Left ventricle myocardium inferior (tissue), 1 donor: ENCODE measurements at regions not wholly inside any gene's neighbourhood (a gene's known extent, or its start where the extent isn't known, plus 50 kb on each side); places are given as distances from the start of the nearest gene placed in this dataset.

Source experiments
- DNase-seq: peaks from one replicate; pipeline ENCODE4 v3.0.0-alpha.2; 2020
- H3K27ac ChIP-seq: fragments of 200-600 bp; replicated peaks from 2 replicates; pipeline ENCODE4 v1.8.0; 2021
- H3K27me3 ChIP-seq: fragments of 200-600 bp; 2 replicates; pipeline ENCODE4 v1.8.0; 2021; ENCODE audit warnings: low read depth
- H3K36me3 ChIP-seq: fragments of 200-600 bp; 2 replicates; pipeline ENCODE4 v1.8.0; 2021
- H3K4me1 ChIP-seq: fragments of 200-600 bp; 2 replicates; pipeline ENCODE4 v1.8.0; 2021
- H3K4me3 ChIP-seq: fragments of 200-600 bp; 2 replicates; pipeline ENCODE4 v1.8.0; 2021; ENCODE audit warnings: mild to moderate bottlenecking, moderate library complexity
- H3K9me3 ChIP-seq: fragments of 200-600 bp; replicated peaks from 2 replicates; pipeline ENCODE4 v1.8.0; 2021
- CTCF ChIP-seq: fragments of 200-600 bp; IDR thresholded peaks from 2 replicates; pipeline ENCODE4 v1.8.0; 2021; ENCODE audit warnings: antibody characterized with exemption, mild to moderate bottlenecking, borderline replicate concordance
- intact Hi-C: fragments of 100-400 bp; cut with micrococcal nuclease; formaldehyde crosslinking; loops from one replicate; pipeline ENCODE4 v1.11.0; 2022
- donor health status: DM: no; HTN: yes; CAD: no; lungs with severe emphysema.

- no peaks in the 10 kb centered on the region for H3K36me3 ChIP-seq
- no peak overlapping the region for H3K4me3 ChIP-seq
- no peak for TF ChIP-seq CTCF
- peaks cover 6% of the 10 kb centered on the region for H3K4me1 ChIP-seq
- intact Hi-C loops: no loop called here
- no peaks in the 10 kb centered on the region for H3K9me3 ChIP-seq
- no peak overlapping the region for H3K27ac ChIP-seq
- no peak for DNase-seq
- no peaks in the 10 kb centered on the region for H3K27me3 ChIP-seq
Observed at GRCh38 chr5:112648264-112648663, 89.4 kb upstream of the APC start.

- intact Hi-C loops: no loop called here
- no peaks in the 10 kb centered on the region for H3K27me3 ChIP-seq
- DNase-seq: no peak
- H3K4me1 ChIP-seq: no peaks in the 10 kb centered on the region
- TF ChIP-seq CTCF: no peak
- no peak overlapping the region for H3K4me3 ChIP-seq
- H3K27ac ChIP-seq: no peak overlapping the region
- H3K9me3 ChIP-seq: no peaks in the 10 kb centered on the region
- H3K36me3 ChIP-seq: no peaks in the 10 kb centered on the region
Observed at GRCh38 chr5:112649882-112650281, 87.8 kb upstream of the APC start.

GRCh38 chr5:112653638-112654205, 84.0 kb upstream of the APC start:
- no peak for TF ChIP-seq CTCF
- Histone ChIP-seq H3K27ac (no peak overlapping the region), H3K36me3 (no peaks in the 10 kb centered on the region), H3K9me3 (no peaks in the 10 kb centered on the region), H3K4me3 (no peak overlapping the region), H3K4me1 (no peaks in the 10 kb centered on the region), H3K27me3 (no peaks in the 10 kb centered on the region)
- DNase-seq: no peak
- intact Hi-C loops: no loop called here

GRCh38 chr5:112655513-112655912, 82.2 kb upstream of the APC start:
- DNase-seq: no peak
- H3K27me3 ChIP-seq: no peaks in the 10 kb centered on the region
- no peak overlapping the region for H3K27ac ChIP-seq
- H3K4me1 ChIP-seq: no peaks in the 10 kb centered on the region
- TF ChIP-seq CTCF: no peak
- H3K36me3 ChIP-seq: no peaks in the 10 kb centered on the region
- H3K9me3 ChIP-seq: peaks cover 7% of the 10 kb centered on the region
- H3K4me3 ChIP-seq: no peak overlapping the region
- intact Hi-C loops: no loop called here

GRCh38 chr5:112656451-112656850, 81.2 kb upstream of the APC start:
- H3K36me3 ChIP-seq: no peaks in the 10 kb centered on the region
- no peak overlapping the region for H3K4me3 ChIP-seq
- no peaks in the 10 kb centered on the region for H3K4me1 ChIP-seq
- H3K9me3 ChIP-seq: peaks cover 16% of the 10 kb centered on the region
- DNase-seq: no peak
- intact Hi-C loops: no loop called here
- no peak overlapping the region for H3K27ac ChIP-seq
- H3K27me3 ChIP-seq: no peaks in the 10 kb centered on the region
- TF ChIP-seq CTCF: no peak
